ENCODE measurements at regions not wholly inside any gene's neighbourhood (a gene's known extent, or its start where the extent isn't known, plus 50 kb on each side); places are given as distances from the start of the nearest gene placed in this dataset.

- Histone ChIP-seq H3K4me1 (ENCODE audit: control insufficient read depth, insufficient read depth, low read length) (peaks cover 13% of the 10 kb centered on the region), H3K27me3 (replicated peaks; ENCODE audit: control insufficient read depth, insufficient read depth, low read length) (no peaks in the 10 kb centered on the region), H3K9me3 (ENCODE audit: control insufficient read depth, low read length) (no peaks in the 10 kb centered on the region), H3K4me3 (ENCODE audit: low read length) (no peak overlapping the region), H3K9ac (ENCODE audit: low read length) (no peak overlapping the region), H3K36me3 (ENCODE audit: control insufficient read depth, insufficient read depth, low read length, severe bottlenecking) (no peaks in the 10 kb centered on the region)
- peak; percentile 66 for DNase-seq (ENCODE audit: low read depth)
Measured at GRCh38 chr9:2489838-2490314, 131.7 kb upstream of the VLDLR start.

- Histone ChIP-seq H3K4me3 (ENCODE audit: low read length) (no peak overlapping the region), H3K4me1 (ENCODE audit: control insufficient read depth, insufficient read depth, low read length) (peaks cover 13% of the 10 kb centered on the region), H3K9ac (ENCODE audit: low read length) (no peak overlapping the region), H3K27me3 (replicated peaks; ENCODE audit: control insufficient read depth, insufficient read depth, low read length) (no peaks in the 10 kb centered on the region), H3K9me3 (ENCODE audit: control insufficient read depth, low read length) (no peaks in the 10 kb centered on the region), H3K36me3 (ENCODE audit: control insufficient read depth, insufficient read depth, low read length, severe bottlenecking) (no peaks in the 10 kb centered on the region)
- no peak for DNase-seq (ENCODE audit: low read depth)
Measured at GRCh38 chr9:2492161-2492560, 129.4 kb upstream of the VLDLR start.

GRCh38 chr9:2493109-2493508 is 128.5 kb upstream of the VLDLR start:
- no peaks in the 10 kb centered on the region for H3K9me3 ChIP-seq (ENCODE audit: control insufficient read depth, low read length)
- peak; percentile 80 for DNase-seq (ENCODE audit: low read depth)
- H3K4me3 ChIP-seq (ENCODE audit: low read length): no peak overlapping the region
- H3K9ac ChIP-seq (ENCODE audit: low read length): no peak overlapping the region
- no peaks in the 10 kb centered on the region for H3K27me3 ChIP-seq (replicated peaks; ENCODE audit: control insufficient read depth, insufficient read depth, low read length)
- no peaks in the 10 kb centered on the region for H3K36me3 ChIP-seq (ENCODE audit: control insufficient read depth, insufficient read depth, low read length, severe bottlenecking)
- H3K4me1 ChIP-seq (ENCODE audit: control insufficient read depth, insufficient read depth, low read length): peaks cover 13% of the 10 kb centered on the region

- no peaks in the 10 kb centered on the region for H3K36me3 ChIP-seq (ENCODE audit: control insufficient read depth, insufficient read depth, low read length, severe bottlenecking)
- no peak overlapping the region for H3K4me3 ChIP-seq (ENCODE audit: low read length)
- no peaks in the 10 kb centered on the region for H3K27me3 ChIP-seq (replicated peaks; ENCODE audit: control insufficient read depth, insufficient read depth, low read length)
- no peak overlapping the region for H3K9ac ChIP-seq (ENCODE audit: low read length)
- H3K9me3 ChIP-seq (ENCODE audit: control insufficient read depth, low read length): no peaks in the 10 kb centered on the region
- no peak for DNase-seq (ENCODE audit: low read depth)
- H3K4me1 ChIP-seq (ENCODE audit: control insufficient read depth, insufficient read depth, low read length): peaks cover 13% of the 10 kb centered on the region
Measured at GRCh38 chr9:2493529-2493928, 128.1 kb upstream of the VLDLR start.

- Histone ChIP-seq H3K36me3 (ENCODE audit: control insufficient read depth, insufficient read depth, low read length, severe bottlenecking) (no peaks in the 10 kb centered on the region), H3K27me3 (replicated peaks; ENCODE audit: control insufficient read depth, insufficient read depth, low read length) (no peaks in the 10 kb centered on the region), H3K4me1 (ENCODE audit: control insufficient read depth, insufficient read depth, low read length) (peaks cover 13% of the 10 kb centered on the region), H3K9ac (ENCODE audit: low read length) (no peak overlapping the region), H3K9me3 (ENCODE audit: control insufficient read depth, low read length) (no peaks in the 10 kb centered on the region), H3K4me3 (ENCODE audit: low read length) (no peak overlapping the region)
- DNase-seq (ENCODE audit: low read depth): peak; percentile 76
Measured at GRCh38 chr9:2494562-2494961, 127.0 kb upstream of the VLDLR start.

GRCh38 chr9:2495221-2496005 is 126.2 kb upstream of the VLDLR start:
- Histone ChIP-seq H3K4me3 (ENCODE audit: low read length) (no peak overlapping the region), H3K27me3 (replicated peaks; ENCODE audit: control insufficient read depth, insufficient read depth, low read length) (no peaks in the 10 kb centered on the region), H3K9me3 (ENCODE audit: control insufficient read depth, low read length) (no peaks in the 10 kb centered on the region), H3K36me3 (ENCODE audit: control insufficient read depth, insufficient read depth, low read length, severe bottlenecking) (no peaks in the 10 kb centered on the region), H3K9ac (ENCODE audit: low read length) (no peak overlapping the region), H3K4me1 (ENCODE audit: control insufficient read depth, insufficient read depth, low read length) (peaks cover 13% of the 10 kb centered on the region)
- DNase-seq (ENCODE audit: low read depth): no peak

GRCh38 chr9:2496169-2496568 is 125.4 kb upstream of the VLDLR start:
- no peaks in the 10 kb centered on the region for H3K27me3 ChIP-seq (replicated peaks; ENCODE audit: control insufficient read depth, insufficient read depth, low read length)

GRCh38 chr9:2496934-2497333 is 124.7 kb upstream of the VLDLR start:
- Histone ChIP-seq H3K9me3 (ENCODE audit: control insufficient read depth, low read length) (no peaks in the 10 kb centered on the region), H3K27me3 (replicated peaks; ENCODE audit: control insufficient read depth, insufficient read depth, low read length) (no peaks in the 10 kb centered on the region), H3K4me1 (ENCODE audit: control insufficient read depth, insufficient read depth, low read length) (peaks cover 13% of the 10 kb centered on the region), H3K4me3 (ENCODE audit: low read length) (no peak overlapping the region), H3K36me3 (ENCODE audit: control insufficient read depth, insufficient read depth, low read length, severe bottlenecking) (no peaks in the 10 kb centered on the region), H3K9ac (ENCODE audit: low read length) (no peak overlapping the region)
- DNase-seq (ENCODE audit: low read depth): no peak

More at GRCh38 chr9:2496169-2496568, 125.4 kb upstream of the VLDLR start:
- no peak for DNase-seq (ENCODE audit: low read depth)
- H3K4me3 ChIP-seq (ENCODE audit: low read length): no peak overlapping the region
- H3K9ac ChIP-seq (ENCODE audit: low read length): no peak overlapping the region
- H3K36me3 ChIP-seq (ENCODE audit: control insufficient read depth, insufficient read depth, low read length, severe bottlenecking): no peaks in the 10 kb centered on the region
- no peaks in the 10 kb centered on the region for H3K9me3 ChIP-seq (ENCODE audit: control insufficient read depth, low read length)
- peaks cover 13% of the 10 kb centered on the region for H3K4me1 ChIP-seq (ENCODE audit: control insufficient read depth, insufficient read depth, low read length)

GRCh38 chr9:2497666-2498400 is 123.8 kb upstream of the VLDLR start:
- DNase-seq (ENCODE audit: low read depth): no peak
- H3K4me1 ChIP-seq (ENCODE audit: control insufficient read depth, insufficient read depth, low read length): peaks cover 9% of the 10 kb centered on the region
- no peak overlapping the region for H3K9ac ChIP-seq (ENCODE audit: low read length)
- H3K27me3 ChIP-seq (replicated peaks; ENCODE audit: control insufficient read depth, insufficient read depth, low read length): no peaks in the 10 kb centered on the region
- no peaks in the 10 kb centered on the region for H3K9me3 ChIP-seq (ENCODE audit: control insufficient read depth, low read length)
- H3K4me3 ChIP-seq (ENCODE audit: low read length): no peak overlapping the region
- no peaks in the 10 kb centered on the region for H3K36me3 ChIP-seq (ENCODE audit: control insufficient read depth, insufficient read depth, low read length, severe bottlenecking)

GRCh38 chr9:2502210-2502609 is 119.4 kb upstream of the VLDLR start:
- Histone ChIP-seq H3K36me3 (ENCODE audit: control insufficient read depth, insufficient read depth, low read length, severe bottlenecking) (no peaks in the 10 kb centered on the region), H3K4me3 (ENCODE audit: low read length) (no peak overlapping the region), H3K4me1 (ENCODE audit: control insufficient read depth, insufficient read depth, low read length) (no peaks in the 10 kb centered on the region), H3K9ac (ENCODE audit: low read length) (no peak overlapping the region), H3K27me3 (replicated peaks; ENCODE audit: control insufficient read depth, insufficient read depth, low read length) (no peaks in the 10 kb centered on the region), H3K9me3 (ENCODE audit: control insufficient read depth, low read length) (no peaks in the 10 kb centered on the region)
- DNase-seq (ENCODE audit: low read depth): no peak

- Histone ChIP-seq H3K9ac (ENCODE audit: low read length) (no peak overlapping the region), H3K4me3 (ENCODE audit: low read length) (no peak overlapping the region), H3K27me3 (replicated peaks; ENCODE audit: control insufficient read depth, insufficient read depth, low read length) (no peaks in the 10 kb centered on the region), H3K36me3 (ENCODE audit: control insufficient read depth, insufficient read depth, low read length, severe bottlenecking) (no peaks in the 10 kb centered on the region), H3K4me1 (ENCODE audit: control insufficient read depth, insufficient read depth, low read length) (no peaks in the 10 kb centered on the region), H3K9me3 (ENCODE audit: control insufficient read depth, low read length) (no peaks in the 10 kb centered on the region)
- peak; percentile 36 for DNase-seq (ENCODE audit: low read depth)
Measured at GRCh38 chr9:2502760-2503159, 118.8 kb upstream of the VLDLR start.
